Sigmoid colon (tissue), 6 donors: ENCODE measurements at regions not wholly inside any gene's neighbourhood (a gene's known extent, or its start where the extent isn't known, plus 50 kb on each side); places are given as distances from the start of the nearest gene placed in this dataset.

ENCODE experiments used
- DNase-seq: peaks from one replicate; pipeline ENCODE4 v3.0.0-alpha.2; 2019
- H3K27ac ChIP-seq, 4 donors: fragments of 200-600 bp; sonication (generic); one replicate each; pipeline ENCODE4 v1.5.1; 2016 to 2019; ENCODE audit warnings: mild to moderate bottlenecking in 1 of 4
- H3K27me3 ChIP-seq, 3 donors: fragments of 200-600 bp; sonication (generic); one replicate each; pipeline ENCODE4 v1.5.1; 2019; ENCODE audit warnings: mild to moderate bottlenecking in 1 of 3
- H3K36me3 ChIP-seq, 4 donors: fragments of 200-600 bp; sonication (generic); one replicate each; pipeline ENCODE4 v1.5.1; 2016 to 2019
- H3K4me1 ChIP-seq, 4 donors: fragments of 200-600 bp; sonication (generic); one replicate each; pipeline ENCODE4 v1.5.1; 2017 to 2019
- H3K4me3 ChIP-seq, 4 donors: fragments of 200-600 bp; sonication (generic); one replicate each; pipeline ENCODE4 v1.5.1; 2017 to 2019; ENCODE audit warnings: mild to moderate bottlenecking in 2 of 4, moderate library complexity in 1 of 4
- H3K9me3 ChIP-seq, 4 donors: fragments of 200-600 bp in 3 of 4; sonication (generic) in 3 of 4; one replicate each; pipeline versions ENCODE4 v1.5.1 to v1.6.1; 2013 to 2019
- CTCF ChIP-seq, 4 experiments: fragments of 450-650 bp in 3 of 4; fragments of 200-600 bp in 1 of 4; IDR thresholded peaks; one replicate each; pipeline ENCODE4 v1.5.1; 2016 to 2019; ENCODE audit warnings: antibody characterized with exemption in 4 of 4, mild to moderate bottlenecking in 3 of 4, moderate library complexity in 2 of 4
- EP300 ChIP-seq, 4 donors: sonication (generic); formaldehyde crosslinking; IDR thresholded peaks; one replicate each; pipeline ENCODE4 v1.6.1; 2017; ENCODE audit warnings: antibody characterized with exemption in 4 of 4
- POLR2A ChIP-seq, 2 donors: fragments of 450-650 bp; IDR thresholded peaks; one replicate each; pipeline ENCODE4 v1.6.1; 2016; ENCODE audit warnings: antibody characterized with exemption in 2 of 2, mild to moderate bottlenecking in 2 of 2, moderate library complexity in 2 of 2
- POLR2AphosphoS5 ChIP-seq, 4 donors: sonication (generic); formaldehyde crosslinking; IDR thresholded peaks; one replicate each; pipeline ENCODE4 v1.6.1; 2017; ENCODE audit warnings: antibody characterized with exemption in 4 of 4
- WGBS, 2 donors: extraction: QIAGEN DNeasy Blood & Tissue Kit; methylation state at CpG; one replicate each; pipeline ENCODE4 v1.1.7; 2013; 5-methylcytosine and 5-hydroxymethylcytosine counted together
- intact Hi-C: fragments of 100-400 bp; cut with DNase I; formaldehyde crosslinking; loops from one replicate; pipeline ENCODE4 v1.15.1; 2023
- donor health status: healthy with polysubstance abuse.
- donor health status: healthy.

GRCh38 chr13:50483416-50483815, 360.1 kb downstream of the DLEU7 start:
- H3K36me3 ChIP-seq = no peaks in the 10 kb centered on the region
- H3K4me3 ChIP-seq = no peak overlapping the region
- WGBS, 2 donors = 78 to 83% methylated on average over 3 of the region's 3 CpGs
- no peaks in the 10 kb centered on the region for H3K27me3 ChIP-seq
- H3K9me3 ChIP-seq = no peaks in the 10 kb centered on the region
- no peaks in the 10 kb centered on the region for H3K4me1 ChIP-seq
- TF ChIP-seq POLR2A (IDR thresholded peaks at IDR 0.05) = no peak
- no peak for TF ChIP-seq POLR2AphosphoS5 (IDR thresholded peaks at IDR 0.05)
- TF ChIP-seq CTCF (IDR thresholded peaks at IDR 0.05) = no peak
- TF ChIP-seq EP300 (IDR thresholded peaks at IDR 0.05) = no peak
- no peak for DNase-seq
- H3K27ac ChIP-seq = no peak overlapping the region
- intact Hi-C loops = no loop called here

- H3K9me3 ChIP-seq = no peaks in the 10 kb centered on the region
- H3K4me3 ChIP-seq = no peak overlapping the region
- intact Hi-C loops = no loop called here
- H3K27me3 ChIP-seq = no peaks in the 10 kb centered on the region
- no peak for TF ChIP-seq CTCF (IDR thresholded peaks at IDR 0.05)
- no peak for TF ChIP-seq EP300 (IDR thresholded peaks at IDR 0.05)
- TF ChIP-seq POLR2AphosphoS5 (IDR thresholded peaks at IDR 0.05) = no peak
- no peak for TF ChIP-seq POLR2A (IDR thresholded peaks at IDR 0.05)
- 80 to 84% methylated on average over 12 of the region's 12 CpGs for WGBS, 2 donors
- no peak overlapping the region for H3K27ac ChIP-seq
- DNase-seq = no peak
- H3K4me1 ChIP-seq = no peaks in the 10 kb centered on the region
- no peaks in the 10 kb centered on the region for H3K36me3 ChIP-seq
Observed at GRCh38 chr13:50484472-50485113, 358.9 kb downstream of the DLEU7 start.

GRCh38 chr13:50485979-50486935, 357.2 kb downstream of the DLEU7 start:
- TF ChIP-seq POLR2A (IDR thresholded peaks at IDR 0.05) = no peak
- TF ChIP-seq EP300 (IDR thresholded peaks at IDR 0.05) = no peak
- no peak for TF ChIP-seq CTCF (IDR thresholded peaks at IDR 0.05)
- no peak for TF ChIP-seq POLR2AphosphoS5 (IDR thresholded peaks at IDR 0.05)
- no peaks in the 10 kb centered on the region for H3K4me1 ChIP-seq
- H3K4me3 ChIP-seq = no peak overlapping the region
- intact Hi-C loops = no loop called here
- no peaks in the 10 kb centered on the region for H3K27me3 ChIP-seq
- no peak overlapping the region for H3K27ac ChIP-seq
- H3K9me3 ChIP-seq = no peaks in the 10 kb centered on the region
- no peaks in the 10 kb centered on the region for H3K36me3 ChIP-seq
- DNase-seq = no peak
- WGBS, 2 donors = 78 to 83% methylated on average over 8 of the region's 8 CpGs

DNA sequence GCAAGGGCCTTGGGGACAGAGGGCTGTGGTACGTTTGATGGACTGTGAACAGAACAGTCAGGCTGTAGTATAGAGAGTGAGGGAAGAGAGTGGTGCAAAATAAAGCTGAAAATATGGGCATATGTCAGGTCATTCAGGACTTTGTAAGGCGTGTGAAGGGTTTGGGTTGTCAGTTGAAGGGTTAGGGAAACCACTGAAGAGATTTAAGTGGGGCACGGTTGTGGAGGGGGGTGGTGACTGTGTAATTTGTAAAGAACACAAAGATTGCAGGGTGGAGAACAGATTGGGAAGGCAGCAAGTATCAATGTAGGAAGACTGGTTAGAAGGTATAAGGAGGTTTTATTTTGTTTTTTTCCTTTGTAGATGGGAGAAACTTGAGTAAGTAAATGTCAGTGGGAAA, 349.8 kb downstream of the DLEU7 start:
- H3K27me3 ChIP-seq = no peaks in the 10 kb centered on the region
- no peak for TF ChIP-seq CTCF (IDR thresholded peaks at IDR 0.05)
- intact Hi-C loops = no loop called here
- H3K27ac ChIP-seq = no peak overlapping the region
- no peaks in the 10 kb centered on the region for H3K36me3 ChIP-seq
- no peaks in the 10 kb centered on the region for H3K9me3 ChIP-seq
- no peak overlapping the region for H3K4me3 ChIP-seq
- no peak for DNase-seq
- no peaks in the 10 kb centered on the region for H3K4me1 ChIP-seq
- 82 to 84% methylated on average over 3 of the region's 3 CpGs for WGBS, 2 donors
